Liver (tissue), 3 donors: ENCODE measurements at regions not wholly inside any gene's neighbourhood (a gene's known extent, or its start where the extent isn't known, plus 50 kb on each side); places are given as distances from the start of the nearest gene placed in this dataset.

Source experiments
- CTCF ChIP-seq: fragments of 150-350 bp; IDR thresholded peaks from 2 replicates; pipeline ENCODE4 v1.5.1; 2017; ENCODE audit warnings: improper control_type of control experiment, low read depth, low read length; ENCODE audit not compliant: missing input control
- EGR1 ChIP-seq, 2 donors: IDR thresholded peaks; 2 replicates each; pipeline ENCODE4 v1.6.1; 2016 to 2018; ENCODE audit warnings: antibody characterized with exemption in 2 of 2, low read depth in 2 of 2
- FOXA1 ChIP-seq: IDR thresholded peaks from 2 replicates; pipeline ENCODE4 v1.6.1; 2016; ENCODE audit warnings: antibody characterized with exemption
- HNF4G ChIP-seq: IDR thresholded peaks from 2 replicates; pipeline ENCODE4 v1.6.1; 2016; ENCODE audit warnings: antibody characterized with exemption
- JUND ChIP-seq, 2 donors: IDR thresholded peaks; 2 replicates each; pipeline ENCODE4 v1.6.1; 2016; ENCODE audit warnings: antibody characterized with exemption in 2 of 2
- NR2F2 ChIP-seq: IDR thresholded peaks from 2 replicates; pipeline ENCODE4 v1.6.1; 2016; ENCODE audit warnings: antibody characterized with exemption
- RAD21 ChIP-seq, 2 donors: IDR thresholded peaks; 2 replicates each; pipeline ENCODE4 v1.6.1; 2016; ENCODE audit warnings: antibody characterized with exemption in 2 of 2, mild to moderate bottlenecking in 2 of 2
- RXRA ChIP-seq, 2 donors: IDR thresholded peaks; 2 replicates each; pipeline ENCODE4 v1.6.1; 2017 to 2018; ENCODE audit warnings: antibody characterized with exemption in 2 of 2, mild to moderate bottlenecking in 1 of 2
- SP1 ChIP-seq: IDR thresholded peaks from 2 replicates; pipeline ENCODE4 v1.6.1; 2018; ENCODE audit warnings: antibody characterized with exemption, mild to moderate bottlenecking
- TAF1 ChIP-seq: conservative IDR thresholded peaks from 2 replicates; pipeline ENCODE4 v1.6.1; 2016; ENCODE audit warnings: antibody characterized with exemption, mild to moderate bottlenecking
- YY1 ChIP-seq: IDR thresholded peaks from 2 replicates; pipeline ENCODE4 v1.6.1; 2016; ENCODE audit warnings: antibody characterized with exemption, mild to moderate bottlenecking
- TF ChIP-seq, protein P1 (sequence below): IDR thresholded peaks from 2 replicates; pipeline ENCODE4 v1.6.1; 2016; ENCODE audit warnings: antibody characterized with exemption
- TF ChIP-seq, protein P2 (sequence below): IDR thresholded peaks from 2 replicates; pipeline ENCODE4 v1.6.1; 2016; ENCODE audit warnings: antibody characterized with exemption
- TF ChIP-seq, protein P3 (sequence below): IDR thresholded peaks from 2 replicates; pipeline ENCODE4 v1.6.1; 2016; ENCODE audit warnings: antibody characterized with exemption, mild to moderate bottlenecking
- donor health status: healthy.
- donor health status: healthy.

GRCh38 chr4:81664079-81664478 is 192.4 kb upstream of the RASGEF1B start:
- TF ChIP-seq HNF4G (peak; percentile 27), TAF1 (no peak), CTCF (no peak), EGR1 (IDR thresholded peaks at IDR 0.05; ENCODE audit: low read depth in 2 of 2) (no peak), SP1 (peak; percentile 36), FOXA1 (no peak), YY1 (peak; percentile 10), JUND (IDR thresholded peaks at IDR 0.05) (no peak), RXRA (IDR thresholded peaks at IDR 0.05) (peak in 1 of 2 donors; percentile 25), RAD21 (IDR thresholded peaks at IDR 0.05) (no peak), NR2F2 (no peak)
- TF ChIP-seq, protein P1, sequence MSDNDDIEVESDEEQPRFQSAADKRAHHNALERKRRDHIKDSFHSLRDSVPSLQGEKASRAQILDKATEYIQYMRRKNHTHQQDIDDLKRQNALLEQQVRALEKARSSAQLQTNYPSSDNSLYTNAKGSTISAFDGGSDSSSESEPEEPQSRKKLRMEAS = no peak
- TF ChIP-seq, protein P2, sequence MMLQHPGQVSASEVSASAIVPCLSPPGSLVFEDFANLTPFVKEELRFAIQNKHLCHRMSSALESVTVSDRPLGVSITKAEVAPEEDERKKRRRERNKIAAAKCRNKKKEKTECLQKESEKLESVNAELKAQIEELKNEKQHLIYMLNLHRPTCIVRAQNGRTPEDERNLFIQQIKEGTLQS = no peak
- TF ChIP-seq, protein P3, sequence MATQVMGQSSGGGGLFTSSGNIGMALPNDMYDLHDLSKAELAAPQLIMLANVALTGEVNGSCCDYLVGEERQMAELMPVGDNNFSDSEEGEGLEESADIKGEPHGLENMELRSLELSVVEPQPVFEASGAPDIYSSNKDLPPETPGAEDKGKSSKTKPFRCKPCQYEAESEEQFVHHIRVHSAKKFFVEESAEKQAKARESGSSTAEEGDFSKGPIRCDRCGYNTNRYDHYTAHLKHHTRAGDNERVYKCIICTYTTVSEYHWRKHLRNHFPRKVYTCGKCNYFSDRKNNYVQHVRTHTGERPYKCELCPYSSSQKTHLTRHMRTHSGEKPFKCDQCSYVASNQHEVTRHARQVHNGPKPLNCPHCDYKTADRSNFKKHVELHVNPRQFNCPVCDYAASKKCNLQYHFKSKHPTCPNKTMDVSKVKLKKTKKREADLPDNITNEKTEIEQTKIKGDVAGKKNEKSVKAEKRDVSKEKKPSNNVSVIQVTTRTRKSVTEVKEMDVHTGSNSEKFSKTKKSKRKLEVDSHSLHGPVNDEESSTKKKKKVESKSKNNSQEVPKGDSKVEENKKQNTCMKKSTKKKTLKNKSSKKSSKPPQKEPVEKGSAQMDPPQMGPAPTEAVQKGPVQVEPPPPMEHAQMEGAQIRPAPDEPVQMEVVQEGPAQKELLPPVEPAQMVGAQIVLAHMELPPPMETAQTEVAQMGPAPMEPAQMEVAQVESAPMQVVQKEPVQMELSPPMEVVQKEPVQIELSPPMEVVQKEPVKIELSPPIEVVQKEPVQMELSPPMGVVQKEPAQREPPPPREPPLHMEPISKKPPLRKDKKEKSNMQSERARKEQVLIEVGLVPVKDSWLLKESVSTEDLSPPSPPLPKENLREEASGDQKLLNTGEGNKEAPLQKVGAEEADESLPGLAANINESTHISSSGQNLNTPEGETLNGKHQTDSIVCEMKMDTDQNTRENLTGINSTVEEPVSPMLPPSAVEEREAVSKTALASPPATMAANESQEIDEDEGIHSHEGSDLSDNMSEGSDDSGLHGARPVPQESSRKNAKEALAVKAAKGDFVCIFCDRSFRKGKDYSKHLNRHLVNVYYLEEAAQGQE = no peak
